Mucosa of stomach (tissue), 1 donor: ENCODE measurements at regions not wholly inside any gene's neighbourhood (a gene's known extent, or its start where the extent isn't known, plus 50 kb on each side); places are given as distances from the start of the nearest gene placed in this dataset.

Experiments used
- H3K27me3 ChIP-seq: one replicate; pipeline ENCODE4 v1.7.0; 2013; ENCODE audit warnings: mild to moderate bottlenecking, low read length; ENCODE audit not compliant: control insufficient read depth, insufficient read depth
- H3K36me3 ChIP-seq: one replicate; pipeline ENCODE4 v1.7.0; 2013; ENCODE audit warnings: low read length; ENCODE audit not compliant: control insufficient read depth, insufficient read depth
- H3K4me1 ChIP-seq: one replicate; pipeline ENCODE4 v1.7.0; 2013; ENCODE audit warnings: mild to moderate bottlenecking, low read length; ENCODE audit not compliant: control insufficient read depth, insufficient read depth
- H3K4me3 ChIP-seq: one replicate; pipeline ENCODE4 v1.7.0; 2013; ENCODE audit warnings: low read length
- H3K9ac ChIP-seq: one replicate; pipeline ENCODE4 v1.7.0; 2013; ENCODE audit warnings: mild to moderate bottlenecking, low read length, moderate library complexity
- H3K9me3 ChIP-seq: one replicate; pipeline ENCODE4 v1.7.0; 2013; ENCODE audit warnings: mild to moderate bottlenecking, low read length, moderate library complexity; ENCODE audit not compliant: control insufficient read depth
- donor health status: Pancreatic carcinoma.

DNA sequence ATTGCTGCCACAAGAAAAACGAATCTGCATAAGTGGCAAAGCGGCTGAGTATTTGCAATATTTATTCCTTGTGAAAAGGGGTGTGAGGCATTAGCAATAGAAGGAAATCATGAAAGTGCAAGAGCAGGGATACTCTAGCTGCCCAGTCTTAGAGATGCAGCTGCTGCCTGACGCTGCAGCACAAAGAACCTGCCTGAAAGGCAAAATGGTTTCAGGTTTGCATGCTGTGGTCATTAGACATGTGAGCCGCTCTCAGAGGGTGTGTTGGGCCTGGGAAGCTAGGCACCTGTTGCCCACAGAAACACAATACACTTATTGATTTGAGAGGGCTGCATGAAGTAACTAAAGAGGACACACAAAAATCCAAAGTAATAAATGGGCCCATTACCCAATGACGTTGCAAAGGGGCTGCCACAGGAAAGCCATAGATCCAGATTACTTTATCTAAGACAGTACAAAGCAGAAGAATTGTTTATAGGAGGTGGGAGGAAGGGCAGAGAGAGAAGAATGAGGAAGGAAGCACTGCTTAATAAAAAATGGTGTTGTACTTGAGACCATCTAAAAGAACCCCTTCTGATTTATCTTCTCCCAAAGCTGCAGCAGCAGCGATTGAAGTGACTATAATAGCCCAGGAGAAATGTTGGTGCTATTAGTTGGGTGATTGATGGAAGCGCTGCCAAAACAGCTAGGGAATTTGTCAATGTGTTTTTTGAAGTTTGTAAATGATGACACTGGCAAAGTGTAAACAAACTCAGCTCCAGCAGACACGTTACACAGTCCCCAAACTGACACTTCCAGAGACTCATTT, 492.4 kb upstream of the ACVR2A start:
- Histone ChIP-seq H3K9me3 (no peaks in the 10 kb centered on the region), H3K36me3 (no peaks in the 10 kb centered on the region), H3K9ac (no peak overlapping the region), H3K4me3 (no peak overlapping the region), H3K4me1 (no peaks in the 10 kb centered on the region), H3K27me3 (no peaks in the 10 kb centered on the region)

DNA sequence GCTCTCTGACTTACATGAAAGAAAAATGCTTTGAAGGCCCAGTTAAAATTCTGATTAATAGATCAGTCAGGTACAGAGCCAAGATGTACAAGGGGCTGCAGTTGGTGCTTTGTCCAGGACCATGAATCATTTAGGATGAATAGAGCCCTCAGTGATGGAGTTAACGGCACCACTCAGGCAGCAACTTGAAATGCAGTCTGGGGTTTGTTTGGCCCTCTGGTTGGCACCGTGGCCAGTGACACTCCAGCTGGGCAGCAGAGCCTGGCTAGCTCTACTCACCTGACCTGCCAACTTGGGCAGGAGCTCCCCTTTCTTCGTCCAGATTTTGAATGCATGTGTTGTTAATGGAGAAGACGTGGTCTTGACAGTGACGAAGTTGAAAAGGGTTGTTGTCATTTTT, 493.0 kb upstream of the ACVR2A start:
- H3K27me3 ChIP-seq = no peaks in the 10 kb centered on the region
- H3K4me1 ChIP-seq = no peaks in the 10 kb centered on the region
- H3K9ac ChIP-seq = no peak overlapping the region
- no peak overlapping the region for H3K4me3 ChIP-seq
- no peaks in the 10 kb centered on the region for H3K9me3 ChIP-seq
- no peaks in the 10 kb centered on the region for H3K36me3 ChIP-seq

DNA sequence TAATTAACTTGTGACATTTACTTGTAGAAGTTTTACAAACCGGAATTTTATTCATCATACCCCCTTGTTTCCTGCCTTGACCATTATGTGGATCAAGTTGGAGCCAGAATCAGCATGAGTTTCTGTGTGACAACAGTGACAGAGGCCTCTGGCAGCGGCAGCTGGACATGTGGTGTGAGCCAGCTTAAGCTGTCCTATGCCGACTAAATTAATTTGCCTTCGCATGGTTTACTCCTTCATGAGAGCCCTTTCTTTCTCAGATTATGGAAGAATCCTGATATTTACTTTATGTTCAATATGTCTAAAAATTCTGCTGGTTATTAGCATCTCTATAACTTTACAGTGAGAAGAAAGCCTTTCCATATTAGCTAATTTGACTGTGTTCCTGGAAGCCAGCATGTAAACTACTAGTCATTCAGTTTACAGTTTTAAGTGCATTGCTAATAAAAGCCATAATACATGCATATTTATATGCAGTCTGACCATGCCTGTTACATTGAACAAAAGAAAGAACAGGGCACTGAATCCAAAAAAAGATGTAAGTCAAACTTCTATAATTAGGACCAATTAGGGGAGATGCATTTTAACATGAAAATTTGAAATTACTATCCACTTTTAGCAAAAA, 495.8 kb upstream of the ACVR2A start:
- Histone ChIP-seq H3K27me3 (no peaks in the 10 kb centered on the region), H3K4me3 (no peak overlapping the region), H3K9me3 (peaks cover 8% of the 10 kb centered on the region), H3K4me1 (no peaks in the 10 kb centered on the region), H3K36me3 (no peaks in the 10 kb centered on the region), H3K9ac (no peak overlapping the region)

DNA sequence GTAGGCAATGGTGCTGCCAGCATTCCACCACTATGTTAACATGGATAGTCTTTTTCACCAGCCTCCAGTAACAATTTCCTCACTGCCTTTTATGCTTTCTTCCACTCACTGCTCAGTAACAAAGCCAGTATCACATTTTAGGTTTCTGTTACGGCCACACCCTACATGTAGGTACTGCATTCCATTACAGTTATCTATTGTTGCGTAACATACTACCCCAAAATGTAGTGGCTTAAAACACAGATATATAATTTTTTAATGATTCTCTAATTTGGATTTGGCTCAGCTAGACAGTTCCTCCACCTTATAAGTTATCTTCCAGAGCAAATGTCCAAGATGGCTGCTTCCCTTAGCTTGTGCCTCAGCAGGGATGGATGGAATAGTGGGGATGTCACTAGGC, 498.7 kb upstream of the ACVR2A start:
- Histone ChIP-seq H3K4me3 (no peak overlapping the region), H3K4me1 (no peaks in the 10 kb centered on the region), H3K9ac (no peak overlapping the region), H3K36me3 (no peaks in the 10 kb centered on the region), H3K27me3 (no peaks in the 10 kb centered on the region), H3K9me3 (peaks cover 8% of the 10 kb centered on the region)

DNA sequence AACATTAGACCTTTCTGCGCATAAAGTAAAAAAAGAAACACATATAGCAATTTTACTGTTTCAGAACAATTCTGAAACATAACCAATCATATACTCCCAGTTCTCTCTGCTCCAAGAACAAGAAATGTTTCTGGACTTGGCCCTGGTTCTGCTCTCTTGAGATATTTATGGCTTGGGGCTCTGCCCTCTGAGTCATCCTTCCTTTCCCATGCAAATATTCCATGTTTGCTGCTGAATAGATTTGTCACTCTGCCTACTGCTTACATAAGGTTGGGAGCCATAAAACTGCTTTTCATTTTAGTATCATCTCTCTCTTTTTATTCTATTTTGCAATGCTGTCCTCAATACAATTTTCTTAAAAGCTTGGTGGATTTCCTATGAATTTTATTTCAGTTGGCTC, 499.6 kb upstream of the ACVR2A start:
- Histone ChIP-seq H3K9me3 (peaks cover 8% of the 10 kb centered on the region), H3K27me3 (no peaks in the 10 kb centered on the region), H3K36me3 (no peaks in the 10 kb centered on the region), H3K9ac (no peak overlapping the region), H3K4me3 (no peak overlapping the region), H3K4me1 (no peaks in the 10 kb centered on the region)

DNA sequence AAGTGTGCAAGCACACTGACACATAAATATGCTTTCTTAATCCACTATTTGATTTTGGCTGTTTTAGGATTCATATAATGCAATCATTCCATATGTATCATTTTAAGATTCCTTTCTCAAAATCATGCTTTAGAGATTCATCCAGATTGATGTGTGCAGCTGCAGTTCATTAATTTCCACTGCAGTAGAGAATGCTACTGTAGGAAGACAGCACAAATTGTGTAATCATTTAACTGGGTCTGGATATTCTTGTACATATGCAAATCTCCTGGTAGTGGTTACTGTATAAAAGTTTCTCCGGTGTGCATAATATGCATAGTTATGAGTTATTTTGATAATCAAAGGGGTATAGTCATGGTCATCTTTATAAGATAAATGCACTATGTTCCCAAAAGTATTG, 502.5 kb upstream of the ACVR2A start:
- Histone ChIP-seq H3K36me3 (no peaks in the 10 kb centered on the region), H3K9ac (no peak overlapping the region), H3K4me1 (no peaks in the 10 kb centered on the region), H3K9me3 (peaks cover 8% of the 10 kb centered on the region), H3K27me3 (no peaks in the 10 kb centered on the region), H3K4me3 (no peak overlapping the region)

DNA sequence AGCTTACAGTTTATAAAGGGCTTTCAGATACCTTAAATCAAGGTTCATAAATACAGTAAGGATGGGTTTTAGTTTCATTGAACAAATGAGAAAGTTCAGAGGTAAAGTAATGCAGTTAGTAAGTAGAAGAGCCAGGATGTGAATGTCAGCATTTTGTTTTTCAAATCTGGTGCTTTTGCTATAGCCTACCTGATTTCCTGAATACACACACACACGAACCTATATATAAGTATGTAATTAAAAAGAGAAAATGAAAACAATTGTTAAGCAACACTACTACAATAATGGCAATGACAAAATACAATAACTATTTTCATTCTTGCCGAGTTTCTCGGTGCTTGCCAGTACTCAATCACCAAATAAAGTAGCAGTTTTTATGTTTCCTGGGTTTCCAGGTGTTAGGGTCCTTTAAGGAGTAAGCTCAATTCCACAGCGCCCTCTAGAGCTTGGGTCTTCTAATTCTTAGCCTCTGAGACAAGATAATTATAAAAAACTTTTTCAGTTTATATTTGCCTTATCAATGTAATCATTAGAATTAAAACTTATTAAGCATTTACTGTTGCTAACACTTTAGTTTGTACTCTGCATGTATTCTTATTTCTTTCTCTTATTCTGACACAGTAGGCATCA, 512.9 kb upstream of the ACVR2A start:
- no peaks in the 10 kb centered on the region for H3K4me1 ChIP-seq
- no peak overlapping the region for H3K4me3 ChIP-seq
- H3K27me3 ChIP-seq = no peaks in the 10 kb centered on the region
- H3K9me3 ChIP-seq = no peaks in the 10 kb centered on the region
- no peak overlapping the region for H3K9ac ChIP-seq
- H3K36me3 ChIP-seq = no peaks in the 10 kb centered on the region

DNA sequence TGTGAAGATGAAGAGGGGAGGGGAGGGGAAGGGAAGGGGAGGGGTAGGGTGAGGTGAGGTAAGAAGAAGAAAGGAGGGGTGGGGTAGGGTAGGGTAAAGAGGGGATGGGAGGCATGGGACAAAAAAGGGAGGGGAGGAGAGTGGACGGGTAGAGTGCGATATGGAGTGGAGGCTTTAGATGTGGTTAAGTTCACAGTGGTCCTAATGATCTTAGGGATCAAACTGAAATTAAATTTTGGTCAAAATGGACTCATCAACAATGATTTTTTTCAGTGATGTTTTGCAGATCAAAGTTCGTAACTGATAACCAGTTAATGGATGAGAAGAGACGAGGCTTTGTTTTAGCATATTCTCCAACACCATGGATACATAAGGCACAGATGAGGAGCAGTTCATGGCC, 513.9 kb upstream of the ACVR2A start:
- Histone ChIP-seq H3K4me3 (no peak overlapping the region), H3K9ac (no peak overlapping the region), H3K36me3 (no peaks in the 10 kb centered on the region), H3K9me3 (no peaks in the 10 kb centered on the region), H3K4me1 (no peaks in the 10 kb centered on the region), H3K27me3 (no peaks in the 10 kb centered on the region)

DNA sequence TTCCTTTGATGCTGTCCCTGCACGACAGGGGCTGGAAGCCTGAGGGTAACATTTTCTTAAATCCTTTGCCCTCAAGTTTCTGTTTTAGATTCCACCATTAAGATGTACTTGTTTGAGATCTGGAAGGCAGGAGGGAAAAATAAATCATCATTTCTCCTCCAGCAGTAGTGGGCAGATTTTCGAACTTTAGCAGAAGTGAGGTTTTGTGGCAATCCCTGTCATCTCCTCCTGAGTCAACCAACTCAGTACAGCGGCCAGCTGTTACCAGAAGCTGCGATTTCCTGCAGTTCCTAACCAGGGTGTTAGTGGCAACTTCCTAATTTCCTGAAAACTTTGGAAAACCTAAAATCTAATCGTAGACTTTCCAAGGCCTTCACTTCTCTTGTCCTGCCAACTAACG, 517.2 kb upstream of the ACVR2A start:
- Histone ChIP-seq H3K4me1 (no peaks in the 10 kb centered on the region), H3K27me3 (no peaks in the 10 kb centered on the region), H3K9me3 (no peaks in the 10 kb centered on the region), H3K4me3 (no peak overlapping the region), H3K9ac (no peak overlapping the region), H3K36me3 (no peaks in the 10 kb centered on the region)

DNA sequence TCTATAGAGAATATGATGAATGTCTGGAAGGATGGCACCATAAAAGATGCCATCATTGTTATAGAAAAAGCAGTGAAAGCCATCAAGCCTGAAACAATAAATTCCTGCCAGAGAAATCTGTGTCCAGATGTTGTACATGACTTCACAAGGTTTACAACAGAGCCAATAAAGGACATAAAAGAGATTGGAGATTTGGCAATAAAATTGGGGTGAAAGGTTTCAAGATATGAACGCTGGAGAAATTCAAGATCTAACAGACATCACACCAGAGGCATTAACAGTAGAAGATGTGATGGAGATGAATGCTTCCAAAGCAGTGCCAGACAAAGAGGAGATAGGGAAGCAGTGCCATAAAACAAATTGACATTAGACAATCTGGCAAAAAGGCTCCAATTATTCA, 518.8 kb upstream of the ACVR2A start:
- Histone ChIP-seq H3K27me3 (no peaks in the 10 kb centered on the region), H3K9ac (no peak overlapping the region), H3K4me1 (no peaks in the 10 kb centered on the region), H3K4me3 (no peak overlapping the region), H3K9me3 (no peaks in the 10 kb centered on the region), H3K36me3 (no peaks in the 10 kb centered on the region)

DNA sequence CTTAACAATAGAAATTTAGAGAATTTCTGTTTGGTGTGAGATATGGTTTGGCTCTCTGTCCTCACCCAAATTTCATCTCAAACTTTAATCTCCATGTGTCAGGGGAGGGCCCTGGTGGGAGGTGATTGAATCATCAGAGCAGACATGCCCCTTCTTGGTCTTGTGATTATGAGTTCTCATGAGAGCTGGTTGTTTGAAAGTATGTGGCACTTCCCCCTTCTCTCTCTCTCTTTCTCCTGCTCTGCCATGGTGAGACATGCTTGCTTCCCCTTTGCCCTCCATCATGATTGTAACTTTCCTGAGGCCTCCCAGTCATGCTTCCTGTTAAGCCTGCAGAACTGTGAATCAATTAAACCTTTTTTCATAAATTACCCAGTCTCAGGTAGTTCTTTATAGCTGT, 524.7 kb upstream of the ACVR2A start:
- H3K36me3 ChIP-seq = no peaks in the 10 kb centered on the region
- no peaks in the 10 kb centered on the region for H3K27me3 ChIP-seq
- no peak overlapping the region for H3K9ac ChIP-seq
- no peak overlapping the region for H3K4me3 ChIP-seq
- no peaks in the 10 kb centered on the region for H3K9me3 ChIP-seq
- H3K4me1 ChIP-seq = no peaks in the 10 kb centered on the region

DNA sequence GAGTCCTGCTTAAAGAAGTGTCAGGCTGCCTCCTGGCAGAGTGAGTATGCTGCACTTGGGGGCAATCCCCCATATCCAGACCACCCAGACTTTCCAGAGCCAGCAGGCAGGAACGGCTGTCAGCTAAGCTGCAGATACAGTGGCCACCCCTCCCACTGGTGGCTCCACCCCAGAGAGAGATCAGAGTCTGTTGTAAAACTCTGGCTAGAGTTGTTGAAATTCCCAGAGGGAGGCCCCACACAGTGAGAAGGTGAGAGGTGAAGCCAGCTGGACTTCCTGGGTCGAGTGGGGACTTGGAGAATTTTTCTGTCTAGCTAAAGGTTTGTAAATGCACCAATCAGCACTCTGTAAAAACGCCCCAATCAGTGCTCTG, 533.8 kb upstream of the ACVR2A start:
- no peak overlapping the region for H3K9ac ChIP-seq
- no peaks in the 10 kb centered on the region for H3K4me1 ChIP-seq
- H3K36me3 ChIP-seq = no peaks in the 10 kb centered on the region
- no peaks in the 10 kb centered on the region for H3K9me3 ChIP-seq
- H3K4me3 ChIP-seq = no peak overlapping the region
- H3K27me3 ChIP-seq = no peaks in the 10 kb centered on the region
